HEK293T (cell line): ENCODE measurements at regions not wholly inside any gene's neighbourhood (a gene's known extent, or its start where the extent isn't known, plus 50 kb on each side); places are given as distances from the start of the nearest gene placed in this dataset.

Source experiments
- CTCF ChIA-PET: fragments of 350-600 bp; formaldehyde crosslinking; extraction: SDS; loops from one replicate; lab custom pipeline; 2021; ENCODE audit warnings: antibody characterized with exemption, inconsistent platforms; lab: Yijun Ruan, JAX
- POLR2A ChIA-PET: fragments of 350-600 bp; formaldehyde crosslinking; extraction: SDS; loops from one replicate; lab custom pipeline; 2020; ENCODE audit warnings: antibody characterized with exemption, inconsistent platforms; lab: Yijun Ruan, JAX
- DNase-seq: peaks from one replicate; pipeline ENCODE4 v3.0.0; 2012; ENCODE audit warnings: mixed read lengths; ENCODE audit errors: extremely low spot score
- ARNT ChIP-seq: fragments of 450-650 bp; IDR thresholded peaks from 2 replicates; pipeline ENCODE4 v1.6.1; 2017; ENCODE audit warnings: mild to moderate bottlenecking
- BHLHE40 ChIP-seq: fragments of 450-650 bp; IDR thresholded peaks from 2 replicates; pipeline ENCODE4 v1.6.1; 2016; ENCODE audit warnings: mild to moderate bottlenecking, moderate library complexity, borderline replicate concordance
- CTBP1 ChIP-seq: fragments of 450-650 bp; IDR thresholded peaks from 2 replicates; pipeline ENCODE4 v1.6.1; 2016; ENCODE audit warnings: borderline replicate concordance
- ELF4 ChIP-seq: fragments of 450-650 bp; IDR thresholded peaks from 2 replicates; pipeline ENCODE4 v1.6.1; 2017; ENCODE audit warnings: antibody characterized with exemption
- FOXA1 ChIP-seq: fragments of 450-650 bp; IDR thresholded peaks from 2 replicates; pipeline ENCODE4 v1.6.1; 2016; ENCODE audit warnings: mild to moderate bottlenecking
- FOXK2 ChIP-seq: fragments of 450-650 bp; IDR thresholded peaks from 2 replicates; pipeline ENCODE4 v1.6.1; 2016; ENCODE audit warnings: mild to moderate bottlenecking
- FOXM1 ChIP-seq: fragments of 450-650 bp; IDR thresholded peaks from 2 replicates; pipeline ENCODE4 v1.6.1; 2017; ENCODE audit warnings: mild to moderate bottlenecking, borderline replicate concordance
- HDGF ChIP-seq: fragments of 450-650 bp; IDR thresholded peaks from 2 replicates; pipeline ENCODE4 v1.6.1; 2017; ENCODE audit warnings: antibody characterized with exemption, borderline replicate concordance
- L3MBTL2 ChIP-seq: fragments of 450-650 bp; conservative IDR thresholded peaks from 2 replicates; pipeline ENCODE4 v1.6.1; 2016; ENCODE audit warnings: mild to moderate bottlenecking
- LEF1 ChIP-seq: fragments of 450-650 bp; IDR thresholded peaks from 2 replicates; pipeline ENCODE4 v1.6.1; 2017; ENCODE audit warnings: mild to moderate bottlenecking, borderline replicate concordance
- NFRKB ChIP-seq: fragments of 450-650 bp; IDR thresholded peaks from 2 replicates; pipeline ENCODE4 v1.6.1; 2016; ENCODE audit warnings: mild to moderate bottlenecking, moderate library complexity
- SP1 ChIP-seq: fragments of 450-650 bp; IDR thresholded peaks from 2 replicates; pipeline ENCODE4 v1.6.1; 2017
- SUZ12 ChIP-seq: fragments of 450-650 bp; IDR thresholded peaks from 2 replicates; pipeline ENCODE4 v1.6.1; 2016; ENCODE audit warnings: mild to moderate bottlenecking
- TARDBP ChIP-seq: fragments of 450-650 bp; IDR thresholded peaks from 2 replicates; pipeline ENCODE4 v1.6.1; 2016
- ZNF384 ChIP-seq: fragments of 450-650 bp; IDR thresholded peaks from 2 replicates; pipeline ENCODE4 v1.6.1; 2016
- TF ChIP-seq, protein P1 (sequence below): fragments of 450-650 bp; IDR thresholded peaks from 2 replicates; pipeline ENCODE4 v1.6.1; 2016

DNA sequence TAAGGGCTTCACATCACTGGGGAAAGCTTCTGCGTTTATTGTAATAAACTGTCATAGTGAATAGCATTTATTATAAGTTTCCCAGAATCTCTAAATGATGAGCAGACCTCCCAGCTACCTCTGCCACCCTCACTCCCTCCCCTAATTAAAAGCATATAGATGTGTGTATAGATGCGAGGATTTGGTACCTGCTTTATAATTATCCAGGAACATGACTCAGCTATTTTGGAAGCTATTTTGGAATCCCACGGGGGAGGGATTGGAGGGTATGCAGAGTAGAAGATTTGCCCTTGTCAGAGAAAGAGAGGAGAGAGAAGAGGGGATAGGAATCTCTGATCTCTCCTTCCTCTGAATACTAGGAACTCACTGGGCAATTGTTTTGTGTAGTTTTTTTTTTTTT is 455.3 kb downstream of the ADRA2A start:
- no peak for DNase-seq
- ChIA-PET CTCF (no interaction called here), POLR2A (no interaction called here)
- no peak for TF ChIP-seq ELF4
- TF ChIP-seq CTBP1, result no peak
- no peak for TF ChIP-seq NFRKB
- TF ChIP-seq ARNT, result no peak
- no peak for TF ChIP-seq LEF1
- no peak for TF ChIP-seq SP1
- TF ChIP-seq SUZ12, result no peak
- no peak for TF ChIP-seq FOXA1
- TF ChIP-seq TARDBP, result no peak
- TF ChIP-seq HDGF, result no peak
- TF ChIP-seq FOXK2, result no peak
- TF ChIP-seq L3MBTL2, result no peak
- TF ChIP-seq ZNF384, result no peak
- no peak for TF ChIP-seq FOXM1

DNA sequence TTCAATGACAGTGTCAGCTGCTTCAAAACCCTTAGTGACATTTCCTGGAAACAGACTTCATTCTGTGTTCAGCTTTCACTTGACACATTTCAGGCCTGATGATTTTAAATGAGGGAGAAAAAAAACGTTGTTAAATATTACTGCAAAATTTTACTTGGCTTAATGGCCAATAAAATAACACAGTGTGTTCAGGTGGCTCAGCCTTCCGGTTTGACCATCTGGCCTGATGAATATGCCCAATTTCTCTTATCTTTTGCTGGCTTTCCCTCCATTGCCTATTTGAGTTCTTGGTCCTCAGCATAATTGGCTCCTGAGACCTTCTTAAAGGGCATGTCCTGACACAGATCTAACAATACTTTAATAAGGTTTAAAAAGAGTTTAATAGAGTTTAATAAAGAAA is 462.4 kb downstream of the ADRA2A start:
- CTCF ChIA-PET, result no interaction called here
- DNase-seq, result no peak
- TF ChIP-seq ZNF384, result no peak
- no peak for TF ChIP-seq LEF1
- no peak for TF ChIP-seq BHLHE40
- no peak for TF ChIP-seq TARDBP
- no peak for TF ChIP-seq FOXM1
- no peak for TF ChIP-seq FOXA1
- POLR2A ChIA-PET, result no interaction called here

DNA sequence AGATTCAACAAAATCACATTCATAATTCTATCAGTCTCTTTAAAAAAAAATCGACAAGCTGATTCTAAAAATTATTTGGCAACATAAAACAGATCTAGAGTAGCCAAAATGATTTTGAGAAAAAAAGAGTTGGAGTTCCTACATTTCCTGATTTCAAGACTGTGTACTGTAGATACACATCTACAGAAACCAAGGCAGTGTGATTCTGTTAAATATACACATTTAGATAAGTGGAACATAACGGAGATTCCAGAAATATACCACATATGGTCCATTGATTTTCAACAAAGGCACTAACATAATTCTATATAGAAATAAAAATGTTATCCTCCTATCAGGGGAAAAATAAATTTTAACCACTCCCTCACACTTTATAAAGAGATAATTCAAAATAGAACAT is 467.0 kb downstream of the ADRA2A start:
- ChIA-PET CTCF (no interaction called here), POLR2A (no interaction called here)
- TF ChIP-seq HDGF, result no peak
- no peak for DNase-seq

DNA sequence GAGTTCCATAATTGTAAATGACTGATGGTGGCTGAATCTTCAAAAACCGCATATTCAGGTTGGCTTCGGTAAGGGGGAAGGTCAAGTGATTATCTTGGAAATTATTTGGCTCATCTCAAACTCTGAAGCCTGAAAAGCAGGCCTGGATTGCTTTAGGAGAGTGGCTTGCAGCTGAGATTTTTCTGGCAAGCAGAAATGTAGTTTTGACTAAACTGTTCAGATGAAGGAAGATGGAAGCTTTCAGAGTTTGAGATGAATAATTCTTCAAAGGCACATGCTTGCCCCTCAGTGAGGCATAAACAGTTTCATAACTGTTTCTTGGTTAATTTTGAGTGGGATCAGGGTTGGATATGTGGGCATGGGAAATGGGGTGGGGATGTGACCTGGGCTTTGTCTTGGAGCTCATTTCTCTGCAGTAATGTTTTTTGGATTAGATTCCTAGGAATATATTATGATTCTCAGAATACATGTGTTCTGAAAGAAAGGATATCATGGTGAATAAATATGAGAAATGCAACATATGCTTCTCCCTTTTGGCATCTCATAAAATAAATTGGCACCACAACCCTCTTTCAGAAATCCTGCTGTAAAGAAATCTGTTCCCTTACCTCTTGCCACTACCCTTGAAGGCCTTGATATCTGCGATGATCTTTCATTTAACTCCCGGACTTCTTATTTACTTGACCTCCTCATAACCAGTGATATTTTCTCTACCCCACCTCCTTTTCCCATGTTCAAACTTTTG is 469.2 kb downstream of the ADRA2A start:
- DNase-seq, result no peak
- TF ChIP-seq SUZ12 (no peak), FOXK2 (no peak), TARDBP (no peak)
- TF ChIP-seq, protein P1, sequence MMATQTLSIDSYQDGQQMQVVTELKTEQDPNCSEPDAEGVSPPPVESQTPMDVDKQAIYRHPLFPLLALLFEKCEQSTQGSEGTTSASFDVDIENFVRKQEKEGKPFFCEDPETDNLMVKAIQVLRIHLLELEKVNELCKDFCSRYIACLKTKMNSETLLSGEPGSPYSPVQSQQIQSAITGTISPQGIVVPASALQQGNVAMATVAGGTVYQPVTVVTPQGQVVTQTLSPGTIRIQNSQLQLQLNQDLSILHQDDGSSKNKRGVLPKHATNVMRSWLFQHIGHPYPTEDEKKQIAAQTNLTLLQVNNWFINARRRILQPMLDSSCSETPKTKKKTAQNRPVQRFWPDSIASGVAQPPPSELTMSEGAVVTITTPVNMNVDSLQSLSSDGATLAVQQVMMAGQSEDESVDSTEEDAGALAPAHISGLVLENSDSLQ, result no peak
- ChIA-PET CTCF (no interaction called here), POLR2A (no interaction called here)

DNA sequence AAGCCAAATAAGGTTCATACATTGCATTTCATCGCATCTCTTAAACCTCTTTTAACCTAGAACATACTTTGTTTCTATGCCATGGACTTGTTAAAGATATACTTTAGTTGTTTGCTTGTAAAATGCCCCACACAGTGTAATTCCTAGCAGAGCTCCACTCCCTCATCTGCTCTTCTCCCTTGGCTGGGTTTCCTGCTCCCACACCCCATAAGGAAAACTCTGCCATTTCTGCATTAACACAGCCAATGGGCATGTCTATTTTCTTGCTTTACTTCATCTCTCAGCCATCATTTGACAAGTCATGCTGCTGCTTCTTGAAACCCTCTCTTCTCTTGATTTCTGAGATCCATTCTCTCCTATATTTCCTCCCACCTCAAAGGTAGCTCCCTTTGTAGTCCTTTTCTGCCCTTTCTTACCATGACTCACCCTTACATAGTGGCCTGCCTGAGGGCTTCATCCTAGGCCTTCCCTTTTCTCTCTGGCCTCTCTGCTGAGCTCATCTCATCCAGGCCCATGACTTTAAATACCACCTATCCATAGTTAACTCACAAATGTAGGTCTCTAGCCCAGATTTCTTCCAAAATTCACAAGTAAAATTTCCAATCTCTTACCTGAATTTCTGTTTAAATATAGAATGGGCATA is 471.4 kb downstream of the ADRA2A start:
- POLR2A ChIA-PET, result no interaction called here
- CTCF ChIA-PET, result no interaction called here
- no peak for DNase-seq
- TF ChIP-seq ARNT, result no peak
- TF ChIP-seq, protein P1, result no peak
- TF ChIP-seq SP1, result no peak
- no peak for TF ChIP-seq FOXM1
- no peak for TF ChIP-seq FOXK2
- no peak for TF ChIP-seq ZNF384
- no peak for TF ChIP-seq TARDBP
- no peak for TF ChIP-seq ELF4

DNA sequence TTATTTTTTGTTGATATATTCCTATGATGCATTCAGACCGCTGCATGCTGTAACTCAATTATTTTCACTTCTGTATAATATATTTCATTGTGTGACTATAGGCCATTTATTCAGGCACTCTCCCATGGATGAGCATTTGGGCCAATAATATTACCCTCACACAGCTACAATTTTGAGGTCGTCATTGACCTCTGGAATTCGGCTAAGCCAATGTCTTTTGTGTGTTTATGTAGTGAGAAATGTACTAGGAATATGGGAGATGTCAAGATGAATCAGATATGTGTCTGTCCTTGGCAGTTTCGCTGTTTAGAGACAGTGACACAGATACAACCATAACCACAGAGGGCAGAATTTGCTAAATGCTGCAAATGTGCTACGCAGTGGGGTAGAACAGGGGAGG is 474.2 kb downstream of the ADRA2A start:
- CTCF ChIA-PET, result no interaction called here
- POLR2A ChIA-PET, result no interaction called here

More for the DNA sequence above, 474.2 kb downstream of the ADRA2A start:
- TF ChIP-seq ZNF384, result no peak
- no peak for TF ChIP-seq L3MBTL2
- no peak for TF ChIP-seq HDGF
- no peak for TF ChIP-seq ELF4
- TF ChIP-seq, protein P1, result no peak
- no peak for TF ChIP-seq NFRKB
- TF ChIP-seq BHLHE40, result no peak
- no peak for TF ChIP-seq LEF1
- TF ChIP-seq ARNT, result no peak
- TF ChIP-seq TARDBP, result no peak
- TF ChIP-seq SUZ12, result no peak
- no peak for TF ChIP-seq SP1
- no peak for DNase-seq
